ENCODE measurements at regions not wholly inside any gene's neighbourhood (a gene's known extent, or its start where the extent isn't known, plus 50 kb on each side); places are given as distances from the start of the nearest gene placed in this dataset.

- TF ChIP-seq CTCF (IDR thresholded peaks at IDR 0.05): no peak
- TF ChIP-seq POLR2A (IDR thresholded peaks at IDR 0.05): no peak
Measured at GRCh38 chr18:42168487-42168886, 213.5 kb downstream of the PIK3C3 start.
